ENCODE measurements at regions not wholly inside any gene's neighbourhood (a gene's known extent, or its start where the extent isn't known, plus 50 kb on each side); places are given as distances from the start of the nearest gene placed in this dataset.

GRCh38 chr2:198917275-198917674, 540.5 kb downstream of the SATB2 start:
- Histone ChIP-seq H3K4me3 (ENCODE audit: low read depth in 2 of 2, low read length in 1 of 2) (no peak overlapping the region), H3F3A (replicated peaks; ENCODE audit: insufficient read depth) (no peaks in the 10 kb centered on the region), H3K9ac (no peak overlapping the region), H4K20me1 (ENCODE audit: insufficient read depth) (no peaks in the 10 kb centered on the region), H3K27me3 (ENCODE audit: insufficient read depth) (no peaks in the 10 kb centered on the region), H3K9me2 (no peaks in the 10 kb centered on the region), H3K36me3 (replicated peaks in 1 of 2; ENCODE audit: control insufficient read depth in 1 of 2, insufficient read depth in 2 of 2, low read length in 1 of 2) (no peaks in the 10 kb centered on the region), H3K27ac (ENCODE audit: low read depth in 2 of 2, low read length in 1 of 2) (no peak overlapping the region), H3K4me1 (ENCODE audit: control insufficient read depth in 1 of 2, insufficient read depth in 2 of 2, low read depth in 1 of 2, low read length in 1 of 2) (no peaks in the 10 kb centered on the region), H3K79me2 (ENCODE audit: insufficient read depth) (no peaks in the 10 kb centered on the region), H3K9me3 (no peaks in the 10 kb centered on the region), H3K4me2 (no peak overlapping the region), H2AFZ (ENCODE audit: low read depth) (no peak overlapping the region)
- POLR2A ChIA-PET: no interaction called here
- TF ChIP-seq TAF1 (IDR thresholded peaks at IDR 0.05; ENCODE audit: borderline replicate concordance, low read depth, low read length) (no peak), USF2 (IDR thresholded peaks at IDR 0.05; ENCODE audit: borderline replicate concordance, low read depth, low read length) (no peak), RAD21 (IDR thresholded peaks at IDR 0.05; ENCODE audit: low read length) (no peak), PBX3 (IDR thresholded peaks at IDR 0.05) (no peak), TCF12 (IDR thresholded peaks at IDR 0.05) (no peak), FOXM1 (IDR thresholded peaks at IDR 0.05; ENCODE audit: low read depth) (no peak), ZBTB33 (IDR thresholded peaks at IDR 0.05; ENCODE audit: borderline replicate concordance, low read depth) (no peak), CTCF (IDR thresholded peaks at IDR 0.05) (no peak), EP300 (IDR thresholded peaks at IDR 0.05; ENCODE audit: borderline replicate concordance in 1 of 2, low read depth in 1 of 2, low read length in 1 of 2) (no peak), NFIC (IDR thresholded peaks at IDR 0.05; ENCODE audit: borderline replicate concordance) (no peak), MEF2A (IDR thresholded peaks at IDR 0.05; ENCODE audit: borderline replicate concordance, low read depth) (no peak), RCOR1 (IDR thresholded peaks at IDR 0.05; ENCODE audit: low read length) (no peak)
- WGBS (ENCODE audit: low lambda C conversion rate): 8% methylated on average over 2 of the region's 2 CpGs
- DNase-seq: no peak
- CTCF ChIA-PET: no interaction called here

GRCh38 chr2:198916548-198917080, 541.1 kb downstream of the SATB2 start:
- Histone ChIP-seq H3K4me3 (ENCODE audit: low read depth in 2 of 2, low read length in 1 of 2) (no peak overlapping the region), H3K4me2 (no peak overlapping the region), H3K4me1 (ENCODE audit: control insufficient read depth in 1 of 2, insufficient read depth in 2 of 2, low read depth in 1 of 2, low read length in 1 of 2) (no peaks in the 10 kb centered on the region), H3K27me3 (ENCODE audit: insufficient read depth) (no peaks in the 10 kb centered on the region), H3K9me2 (no peaks in the 10 kb centered on the region), H3K9ac (no peak overlapping the region), H4K20me1 (ENCODE audit: insufficient read depth) (no peaks in the 10 kb centered on the region), H3K9me3 (no peaks in the 10 kb centered on the region), H3K36me3 (replicated peaks in 1 of 2; ENCODE audit: control insufficient read depth in 1 of 2, insufficient read depth in 2 of 2, low read length in 1 of 2) (no peaks in the 10 kb centered on the region), H2AFZ (ENCODE audit: low read depth) (no peak overlapping the region), H3F3A (replicated peaks; ENCODE audit: insufficient read depth) (no peaks in the 10 kb centered on the region), H3K79me2 (ENCODE audit: insufficient read depth) (no peaks in the 10 kb centered on the region), H3K27ac (ENCODE audit: low read depth in 2 of 2, low read length in 1 of 2) (no peak overlapping the region)
- DNase-seq: no peak
- POLR2A ChIA-PET: no interaction called here
- no peak for TF ChIP-seq SMC3 (IDR thresholded peaks at IDR 0.05; ENCODE audit: low read depth, low read length)
- TF ChIP-seq GABPA (IDR thresholded peaks at IDR 0.05; ENCODE audit: low read depth): no peak
- no peak for TF ChIP-seq SIN3A (IDR thresholded peaks at IDR 0.05; ENCODE audit: borderline replicate concordance, low read depth, low read length)
- no peak for TF ChIP-seq TAF1 (IDR thresholded peaks at IDR 0.05; ENCODE audit: borderline replicate concordance, low read depth, low read length)
- no peak for TF ChIP-seq IRF3 (IDR thresholded peaks at IDR 0.05; ENCODE audit: low read depth, low read length)
- no peak for TF ChIP-seq EZH2phosphoT487 (IDR thresholded peaks at IDR 0.05; ENCODE audit: borderline replicate concordance, low read depth)
- CTCF ChIA-PET: no interaction called here
- WGBS (ENCODE audit: low lambda C conversion rate): under 1% methylated on average over 6 of the region's 6 CpGs
